HEK293 (cell line): ENCODE measurements at regions not wholly inside any gene's neighbourhood (a gene's known extent, or its start where the extent isn't known, plus 50 kb on each side); places are given as distances from the start of the nearest gene placed in this dataset.

Experiments
- CTCF ChIA-PET: fragments of 350-600 bp; formaldehyde crosslinking; extraction: SDS; loops from one replicate; lab custom pipeline; 2021; ENCODE audit warnings: antibody characterized with exemption; lab: Yijun Ruan, JAX
- POLR2A ChIA-PET: fragments of 300-600 bp; formaldehyde crosslinking; extraction: SDS; loops from one replicate; lab custom pipeline; 2020; ENCODE audit warnings: antibody characterized with exemption, inconsistent platforms; lab: Yijun Ruan, JAX
- H3K27ac ChIP-seq: fragments of 200-500 bp; sonication (Bioruptor generic); 2 replicates; pipeline ENCODE4 v1.5.1; 2014; ENCODE audit warnings: low read depth, low read length, control low read depth, inconsistent platforms; ENCODE audit errors: extremely low read depth
- H3K36me3 ChIP-seq, 2 experiments: fragments of 200-500 bp in 1 of 2; sonication (Bioruptor generic) in 1 of 2; 1 replicate in 1 of 2; 2 replicates in 1 of 2; pipeline ENCODE4 v1.5.1; 2014 to 2017; ENCODE audit warnings: inconsistent platforms in 2 of 2, low read length in 2 of 2; ENCODE audit not compliant: control insufficient read depth in 2 of 2, insufficient read depth in 1 of 2
- H3K4me1 ChIP-seq: fragments of 200-500 bp; sonication (Bioruptor generic); 2 replicates; pipeline ENCODE4 v1.5.1; 2014; ENCODE audit warnings: mild to moderate bottlenecking, low read length, inconsistent platforms; ENCODE audit not compliant: control insufficient read depth, insufficient read depth
- H3K4me3 ChIP-seq: 2 replicates; pipeline ENCODE4 v1.5.1; 2011; ENCODE audit warnings: low read depth, mild to moderate bottlenecking, control low read depth, low read length, moderate library complexity
- H3K9me3 ChIP-seq: fragments of 200-500 bp; sonication (Bioruptor generic); 2 replicates; pipeline ENCODE4 v1.5.1; 2014; ENCODE audit warnings: low read depth, low read length, inconsistent platforms; ENCODE audit not compliant: control insufficient read depth, insufficient read depth
- BCL11A ChIP-seq: fragments of 450-650 bp; formaldehyde crosslinking; IDR thresholded peaks from 2 replicates; pipeline ENCODE4 v1.5.1; 2016; ENCODE audit warnings: low read depth, missing biosample characterization, missing genetic modification characterization
- KLF16 ChIP-seq: fragments of 450-650 bp; formaldehyde crosslinking; IDR thresholded peaks from 2 replicates; pipeline ENCODE4 v1.5.1; 2017; ENCODE audit warnings: missing biosample characterization, missing genetic modification characterization
- KLF9 ChIP-seq: fragments of 450-650 bp; formaldehyde crosslinking; IDR thresholded peaks from 2 replicates; pipeline ENCODE4 v1.5.1; 2016; ENCODE audit warnings: missing biosample characterization, missing genetic modification characterization, low read depth
- OVOL3 ChIP-seq: fragments of 450-650 bp; formaldehyde crosslinking; IDR thresholded peaks from 2 replicates; pipeline ENCODE4 v1.5.1; 2016; ENCODE audit warnings: missing biosample characterization, missing genetic modification characterization
- SCRT2 ChIP-seq: fragments of 450-650 bp; formaldehyde crosslinking; IDR thresholded peaks from 2 replicates; pipeline ENCODE4 v1.5.1; 2016; ENCODE audit warnings: missing biosample characterization, missing genetic modification characterization
- TRIM28 ChIP-seq: IDR thresholded peaks from 2 replicates; pipeline ENCODE4 v1.6.1; 2011; ENCODE audit warnings: low read length, control low read depth, borderline replicate concordance
- WT1 ChIP-seq: fragments of 450-650 bp; formaldehyde crosslinking; IDR thresholded peaks from 2 replicates; pipeline ENCODE4 v1.5.1; 2016; ENCODE audit warnings: missing biosample characterization, missing genetic modification characterization
- ZBTB17 ChIP-seq: fragments of 450-650 bp; formaldehyde crosslinking; IDR thresholded peaks from 2 replicates; pipeline ENCODE4 v1.5.1; 2016; ENCODE audit warnings: missing biosample characterization, missing genetic modification characterization
- ZNF10 ChIP-seq: fragments of 450-650 bp; formaldehyde crosslinking; IDR thresholded peaks from 2 replicates; pipeline ENCODE4 v1.5.1; 2017; ENCODE audit warnings: missing biosample characterization, missing genetic modification characterization
- ZNF223 ChIP-seq: fragments of 450-650 bp; formaldehyde crosslinking; IDR thresholded peaks from 2 replicates; pipeline ENCODE4 v1.5.1; 2016; ENCODE audit warnings: missing biosample characterization, missing genetic modification characterization
- ZNF514 ChIP-seq: fragments of 450-650 bp; formaldehyde crosslinking; IDR thresholded peaks from 2 replicates; pipeline ENCODE4 v1.5.1; 2016; ENCODE audit warnings: missing biosample characterization, missing genetic modification characterization
- ZNF529 ChIP-seq: fragments of 450-650 bp; formaldehyde crosslinking; IDR thresholded peaks from 2 replicates; pipeline ENCODE4 v1.5.1; 2017; ENCODE audit warnings: missing genetic modification characterization, missing biosample characterization; ENCODE audit not compliant: insufficient replicate concordance
- ZNF561 ChIP-seq: fragments of 450-650 bp; IDR thresholded peaks from 2 replicates; pipeline ENCODE4 v1.5.1; 2018; ENCODE audit warnings: missing biosample characterization, missing genetic modification characterization, borderline replicate concordance
- ZNF571 ChIP-seq: fragments of 450-650 bp; formaldehyde crosslinking; IDR thresholded peaks from 2 replicates; pipeline ENCODE4 v1.5.0; 2017; ENCODE audit warnings: missing biosample characterization, missing genetic modification characterization
- ZNF624 ChIP-seq: fragments of 450-650 bp; formaldehyde crosslinking; IDR thresholded peaks from 2 replicates; pipeline ENCODE4 v1.5.1; 2017; ENCODE audit warnings: missing biosample characterization, missing genetic modification characterization
- ZNF658 ChIP-seq: fragments of 450-650 bp; formaldehyde crosslinking; IDR thresholded peaks from 2 replicates; pipeline ENCODE4; 2016; ENCODE audit warnings: missing biosample characterization, missing genetic modification characterization
- ZNF843 ChIP-seq: fragments of 450-650 bp; formaldehyde crosslinking; IDR thresholded peaks from 2 replicates; pipeline ENCODE4 v1.5.1; 2016; ENCODE audit warnings: missing biosample characterization, missing genetic modification characterization
- TF ChIP-seq, protein P1 (sequence below): fragments of 450-650 bp; formaldehyde crosslinking; IDR thresholded peaks from 2 replicates; pipeline ENCODE4 v1.5.1; 2017; ENCODE audit warnings: missing biosample characterization, missing genetic modification characterization
- TF ChIP-seq, protein P2 (sequence below): fragments of 450-650 bp; formaldehyde crosslinking; IDR thresholded peaks from 2 replicates; pipeline ENCODE4 v1.5.1; 2016; ENCODE audit warnings: missing biosample characterization, missing genetic modification characterization
- TF ChIP-seq, protein P3 (sequence below): fragments of 450-650 bp; formaldehyde crosslinking; IDR thresholded peaks from 2 replicates; pipeline ENCODE4 v1.5.1; 2016; ENCODE audit warnings: missing biosample characterization, missing genetic modification characterization, borderline replicate concordance

DNA sequence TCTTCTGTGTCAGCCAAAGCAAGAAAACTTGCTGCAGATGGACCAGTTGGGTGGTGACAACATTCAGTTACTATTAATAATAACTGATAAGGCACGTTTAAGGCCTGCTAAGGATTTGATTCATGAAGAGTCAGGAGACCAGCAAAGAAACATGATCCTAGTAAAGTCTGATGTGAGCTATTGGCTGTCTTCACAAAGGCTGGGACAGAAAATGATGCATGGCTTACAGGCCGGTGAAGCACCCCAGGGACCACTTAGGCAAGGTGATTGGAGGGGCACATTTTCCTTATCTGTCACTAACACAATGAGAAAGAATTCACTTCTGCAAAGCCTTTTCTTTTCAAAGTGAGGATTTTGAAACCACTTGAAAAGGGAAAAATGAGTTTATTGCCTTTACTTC, 65.4 kb upstream of the TRPC3 start (continued):
- no peak for TF ChIP-seq WT1 (tag by site-specific recombination)
- no peak for TF ChIP-seq ZNF223 (tag by site-specific recombination)
- TF ChIP-seq ZNF658 (tag by site-specific recombination), result no peak
- TF ChIP-seq ZNF843, result peak; percentile 37; the same call in 1 of the 2 replicates
- no peak for TF ChIP-seq BCL11A (tag by site-specific recombination)
- TF ChIP-seq, protein P1, sequence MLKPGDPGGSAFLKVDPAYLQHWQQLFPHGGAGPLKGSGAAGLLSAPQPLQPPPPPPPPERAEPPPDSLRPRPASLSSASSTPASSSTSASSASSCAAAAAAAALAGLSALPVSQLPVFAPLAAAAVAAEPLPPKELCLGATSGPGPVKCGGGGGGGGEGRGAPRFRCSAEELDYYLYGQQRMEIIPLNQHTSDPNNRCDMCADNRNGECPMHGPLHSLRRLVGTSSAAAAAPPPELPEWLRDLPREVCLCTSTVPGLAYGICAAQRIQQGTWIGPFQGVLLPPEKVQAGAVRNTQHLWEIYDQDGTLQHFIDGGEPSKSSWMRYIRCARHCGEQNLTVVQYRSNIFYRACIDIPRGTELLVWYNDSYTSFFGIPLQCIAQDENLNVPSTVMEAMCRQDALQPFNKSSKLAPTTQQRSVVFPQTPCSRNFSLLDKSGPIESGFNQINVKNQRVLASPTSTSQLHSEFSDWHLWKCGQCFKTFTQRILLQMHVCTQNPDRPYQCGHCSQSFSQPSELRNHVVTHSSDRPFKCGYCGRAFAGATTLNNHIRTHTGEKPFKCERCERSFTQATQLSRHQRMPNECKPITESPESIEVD (tag by site-specific recombination), result peak; percentile 83
- TF ChIP-seq KLF16 (tag by site-specific recombination), result no peak

DNA sequence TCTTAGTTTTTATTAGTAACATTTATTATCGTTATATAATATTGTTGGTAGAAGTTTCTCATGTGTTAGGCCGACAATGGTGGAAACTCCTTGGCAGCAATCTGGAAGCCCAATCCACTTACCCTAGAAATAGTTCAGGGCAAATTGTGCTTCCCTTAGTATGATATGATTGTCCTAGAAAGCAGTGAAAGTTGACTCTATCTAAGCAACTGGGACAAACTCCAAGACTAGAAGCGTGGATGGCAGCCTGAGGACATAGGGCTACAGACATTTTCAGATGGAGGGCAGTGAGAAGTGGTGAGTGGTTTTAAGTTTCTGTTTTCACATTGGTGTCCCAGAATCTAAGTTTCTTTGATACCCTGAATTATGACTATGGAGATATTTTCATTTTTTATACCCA, 63.3 kb upstream of the TRPC3 start:
- Histone ChIP-seq H3K4me1 (no peaks in the 10 kb centered on the region; the same call in 1 of the 2 replicates), H3K4me3 (no peak overlapping the region), H3K27ac (no peak overlapping the region), H3K36me3 (no peaks in the 10 kb centered on the region), H3K9me3 (no peaks in the 10 kb centered on the region)
- ChIA-PET POLR2A (no interaction called here), CTCF (no interaction called here)
- TF ChIP-seq ZNF223 (tag by site-specific recombination), result no peak
- TF ChIP-seq, all 188 proteins: peak for 0

DNA sequence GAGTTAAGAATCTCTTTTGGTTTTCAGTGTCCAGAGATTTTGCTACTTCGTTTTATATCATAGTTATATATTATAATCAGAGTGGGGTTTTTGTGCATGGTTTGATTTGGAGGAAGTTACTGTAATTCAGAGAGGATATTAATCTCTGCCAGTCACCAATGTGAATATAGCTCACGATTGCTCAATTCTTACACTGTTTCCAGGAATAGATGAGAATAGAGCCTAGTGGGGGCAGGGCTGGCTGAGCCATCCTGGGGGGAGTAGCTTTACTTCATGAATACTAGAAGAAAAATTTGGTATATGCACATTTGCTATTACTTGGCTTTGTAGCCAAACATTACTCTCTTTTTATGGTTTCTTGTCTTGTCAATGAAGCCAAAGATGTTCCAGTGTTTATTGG, 60.9 kb upstream of the TRPC3 start:
- no peaks in the 10 kb centered on the region for H3K9me3 ChIP-seq
- H3K27ac ChIP-seq, result no peak overlapping the region
- POLR2A ChIA-PET, result interaction anchor here (0.6 kb wide), 1 partner anchor 37 kb away, joined by 3 read pairs; no protein-coding TSS in a partner anchor
- TF ChIP-seq ZBTB17 (tag by site-specific recombination) (no peak), SCRT2 (tag by site-specific recombination) (no peak), ZNF514 (tag by site-specific recombination) (no peak), OVOL3 (tag by site-specific recombination) (no peak), ZNF561 (tag by site-specific recombination) (no peak), TRIM28 (no peak), ZNF571 (tag by site-specific recombination) (no peak), ZNF10 (tag by site-specific recombination) (no peak), ZNF529 (no peak), ZNF624 (tag by site-specific recombination) (no peak), KLF9 (tag by site-specific recombination) (no peak)
- TF ChIP-seq, protein P2, sequence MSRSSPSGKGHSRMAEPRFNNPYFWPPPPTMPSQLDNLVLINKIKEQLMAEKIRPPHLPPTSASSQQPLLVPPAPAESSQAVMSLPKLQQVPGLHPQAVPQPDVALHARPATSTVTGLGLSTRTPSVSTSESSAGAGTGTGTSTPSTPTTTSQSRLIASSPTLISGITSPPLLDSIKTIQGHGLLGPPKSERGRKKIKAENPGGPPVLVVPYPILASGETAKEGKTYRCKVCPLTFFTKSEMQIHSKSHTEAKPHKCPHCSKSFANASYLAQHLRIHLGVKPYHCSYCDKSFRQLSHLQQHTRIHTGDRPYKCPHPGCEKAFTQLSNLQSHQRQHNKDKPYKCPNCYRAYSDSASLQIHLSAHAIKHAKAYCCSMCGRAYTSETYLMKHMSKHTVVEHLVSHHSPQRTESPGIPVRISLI (tag by site-specific recombination), result no peak
- TF ChIP-seq, protein P3, sequence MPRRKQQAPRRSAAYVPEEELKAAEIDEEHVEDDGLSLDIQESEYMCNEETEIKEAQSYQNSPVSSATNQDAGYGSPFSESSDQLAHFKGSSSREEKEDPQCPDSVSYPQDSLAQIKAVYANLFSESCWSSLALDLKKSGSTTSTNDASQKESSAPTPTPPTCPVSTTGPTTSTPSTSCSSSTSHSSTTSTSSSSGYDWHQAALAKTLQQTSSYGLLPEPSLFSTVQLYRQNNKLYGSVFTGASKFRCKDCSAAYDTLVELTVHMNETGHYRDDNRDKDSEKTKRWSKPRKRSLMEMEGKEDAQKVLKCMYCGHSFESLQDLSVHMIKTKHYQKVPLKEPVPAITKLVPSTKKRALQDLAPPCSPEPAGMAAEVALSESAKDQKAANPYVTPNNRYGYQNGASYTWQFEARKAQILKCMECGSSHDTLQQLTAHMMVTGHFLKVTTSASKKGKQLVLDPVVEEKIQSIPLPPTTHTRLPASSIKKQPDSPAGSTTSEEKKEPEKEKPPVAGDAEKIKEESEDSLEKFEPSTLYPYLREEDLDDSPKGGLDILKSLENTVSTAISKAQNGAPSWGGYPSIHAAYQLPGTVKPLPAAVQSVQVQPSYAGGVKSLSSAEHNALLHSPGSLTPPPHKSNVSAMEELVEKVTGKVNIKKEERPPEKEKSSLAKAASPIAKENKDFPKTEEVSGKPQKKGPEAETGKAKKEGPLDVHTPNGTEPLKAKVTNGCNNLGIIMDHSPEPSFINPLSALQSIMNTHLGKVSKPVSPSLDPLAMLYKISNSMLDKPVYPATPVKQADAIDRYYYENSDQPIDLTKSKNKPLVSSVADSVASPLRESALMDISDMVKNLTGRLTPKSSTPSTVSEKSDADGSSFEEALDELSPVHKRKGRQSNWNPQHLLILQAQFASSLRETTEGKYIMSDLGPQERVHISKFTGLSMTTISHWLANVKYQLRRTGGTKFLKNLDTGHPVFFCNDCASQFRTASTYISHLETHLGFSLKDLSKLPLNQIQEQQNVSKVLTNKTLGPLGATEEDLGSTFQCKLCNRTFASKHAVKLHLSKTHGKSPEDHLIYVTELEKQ (tag by site-specific recombination), result no peak
- no peaks in the 10 kb centered on the region; the same call in 1 of the 2 replicates for H3K4me1 ChIP-seq
- CTCF ChIA-PET, result no interaction called here
- no peaks in the 10 kb centered on the region for H3K36me3 ChIP-seq
- H3K4me3 ChIP-seq, result no peak overlapping the region
